HG03575 (cell line): ENCODE measurements at regions not wholly inside any gene's neighbourhood (a gene's known extent, or its start where the extent isn't known, plus 50 kb on each side); places are given as distances from the start of the nearest gene placed in this dataset.

Experiments
- ATAC-seq: cut with Tn5 transposase; IDR thresholded peaks from one replicate; pipeline ENCODE4 v1.9.1; 2021; ENCODE audit not compliant: unreplicated experiment, insufficient number of reproducible peaks, low FRiP score; ENCODE audit errors: extremely low read depth

GRCh38 chr10:121084675-121085070 lies 233.5 kb downstream of the WDR11 start:
- no peak for ATAC-seq

DNA sequence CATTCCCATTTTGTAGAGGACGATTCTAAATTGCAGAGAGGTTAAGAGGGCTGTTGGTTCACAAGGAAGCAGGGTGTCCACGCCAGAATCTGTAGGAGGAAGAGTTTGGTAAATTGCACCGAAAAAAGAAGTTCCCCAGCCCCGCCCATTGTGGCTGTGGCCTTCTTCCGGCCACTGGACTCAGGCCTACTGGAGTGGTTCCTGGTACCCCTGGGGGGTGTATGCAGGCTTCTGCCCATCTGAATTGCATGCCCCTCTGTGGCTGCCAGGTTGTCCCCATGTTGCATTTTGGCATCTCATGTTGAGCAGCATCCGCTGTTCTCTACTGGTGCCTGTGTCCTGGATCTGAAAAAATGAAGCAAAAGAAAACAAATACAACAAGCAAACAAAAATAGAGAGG lies 234.2 kb downstream of the WDR11 start:
- no peak for ATAC-seq

- no peak for ATAC-seq
Observed at GRCh38 chr10:121087129-121087528, 236.0 kb downstream of the WDR11 start.

DNA sequence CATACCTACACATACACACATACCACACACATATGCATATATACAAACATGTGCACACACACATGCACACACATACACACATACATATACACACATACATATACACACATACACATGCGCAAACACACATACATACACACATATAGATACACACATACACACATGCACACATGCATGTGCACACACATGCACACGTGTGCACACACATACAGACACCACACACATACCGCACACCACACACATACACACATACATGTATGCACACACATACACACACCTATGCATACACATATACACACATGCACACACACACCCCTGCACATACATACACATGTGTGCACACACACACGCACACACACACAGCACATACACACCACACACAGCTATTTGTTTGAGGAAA lies 236.5 kb downstream of the WDR11 start:
- ATAC-seq = no peak

- no peak for ATAC-seq
Observed at GRCh38 chr10:121088524-121088923, 237.4 kb downstream of the WDR11 start.

- no peak for ATAC-seq
Observed at GRCh38 chr10:121089434-121089833, 238.3 kb downstream of the WDR11 start.

DNA sequence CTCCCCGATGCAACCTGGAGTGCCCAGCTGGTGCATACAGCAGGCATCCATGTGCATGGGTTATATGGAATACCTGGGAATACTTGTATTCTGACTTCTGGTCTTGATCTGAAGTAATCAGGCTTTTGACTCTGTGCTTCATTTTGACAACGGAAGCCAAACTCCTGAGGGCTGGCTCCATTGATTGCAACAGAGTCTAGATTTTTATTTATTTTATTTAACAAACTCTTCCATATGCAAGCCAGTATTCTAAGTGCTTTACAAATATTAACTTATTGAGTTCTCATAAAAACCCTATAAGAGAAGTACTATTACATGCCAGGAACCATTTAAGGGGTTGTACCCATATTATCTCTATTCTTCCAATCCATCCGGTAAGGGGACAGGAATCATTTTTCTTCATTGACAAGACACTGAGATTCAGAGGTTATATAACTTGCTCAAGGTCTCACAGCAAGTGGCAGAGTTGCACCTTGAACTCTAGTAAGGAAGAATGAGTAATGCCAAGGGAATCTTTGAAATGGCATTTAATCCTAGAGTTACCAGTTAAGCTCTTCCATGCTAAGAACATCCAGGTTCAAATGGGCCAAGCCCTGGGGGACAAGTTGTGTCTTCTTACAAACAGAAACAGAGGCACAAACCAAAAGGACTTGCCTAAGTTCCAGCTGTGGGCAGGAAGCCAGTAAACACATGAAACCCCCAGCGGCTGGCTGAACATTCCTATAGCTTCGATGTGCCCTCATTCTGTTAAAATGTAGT lies 241.0 kb downstream of the WDR11 start:
- no peak for ATAC-seq

DNA sequence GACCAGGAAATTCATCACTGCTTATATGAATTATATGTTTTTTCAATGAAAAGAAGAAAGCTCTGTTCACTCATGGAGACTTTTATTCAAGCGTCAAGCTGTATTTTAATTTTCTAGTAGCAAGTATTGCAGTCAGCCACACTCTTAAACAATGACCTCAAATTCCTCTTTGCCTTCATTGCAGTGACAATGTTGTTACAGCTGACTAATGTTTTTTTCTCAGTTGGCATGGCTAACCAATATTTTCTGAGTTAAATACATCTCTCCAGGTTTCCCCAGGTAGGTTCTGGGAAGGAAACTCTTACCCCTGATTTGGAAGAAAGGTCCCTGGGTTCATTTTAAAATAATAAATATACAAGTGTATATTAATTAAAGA lies 241.5 kb downstream of the WDR11 start:
- no peak for ATAC-seq

DNA sequence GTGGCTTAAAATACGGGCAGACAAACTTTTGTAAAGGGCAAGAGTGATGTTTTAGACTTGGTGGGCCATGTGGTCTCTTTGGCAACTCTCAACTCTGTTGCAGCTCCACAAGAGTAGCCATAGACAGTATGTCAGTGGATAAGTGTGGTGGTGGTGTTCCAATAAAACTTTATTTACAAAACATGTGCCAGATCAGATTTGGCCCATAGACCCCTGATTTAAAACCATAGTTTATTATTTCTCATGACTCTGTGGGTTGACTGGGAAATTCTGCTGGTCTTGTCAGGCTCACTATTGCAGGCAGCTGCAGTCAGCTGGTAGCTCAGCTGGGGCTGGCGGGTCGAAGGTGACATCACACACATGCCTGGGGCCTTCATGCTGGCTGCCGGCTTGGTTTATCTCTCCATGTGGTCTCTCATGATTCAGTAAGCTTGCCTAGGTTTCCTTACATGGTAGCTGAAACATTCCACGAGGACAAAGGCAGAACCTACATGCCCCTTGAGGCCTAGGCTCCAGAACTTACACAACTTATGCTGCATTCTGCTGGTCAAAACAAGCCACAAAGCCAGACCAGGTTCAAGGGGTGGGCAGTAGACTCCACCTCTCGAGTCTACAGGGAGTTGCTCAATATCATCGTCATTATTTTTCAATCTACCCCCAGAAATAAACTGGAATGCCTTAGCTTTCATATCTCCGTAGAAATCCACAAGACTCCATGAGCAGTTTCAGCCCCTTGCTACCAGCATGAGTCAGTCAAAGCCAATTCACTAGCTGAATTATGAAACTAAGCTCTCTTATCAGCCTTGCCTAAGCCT lies 245.7 kb downstream of the WDR11 start:
- no peak for ATAC-seq

DNA sequence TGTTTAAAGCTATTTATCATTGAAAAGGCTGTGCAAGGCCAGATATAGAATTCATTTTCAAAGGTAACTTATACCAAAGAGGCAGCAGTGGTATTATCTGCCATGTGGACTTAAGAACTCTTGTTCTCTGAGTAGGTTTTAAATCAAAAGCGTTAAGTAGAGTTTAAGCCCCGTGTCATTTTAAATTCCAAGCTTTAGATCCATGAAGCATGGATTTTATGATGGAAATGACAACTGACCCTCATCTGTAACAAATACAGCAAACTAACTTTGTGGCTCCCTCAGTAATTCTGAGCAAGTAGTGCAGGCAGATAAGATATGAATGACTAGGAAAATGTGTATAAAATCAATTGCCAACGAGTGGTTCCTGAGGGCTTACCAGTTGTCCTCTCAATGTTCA lies 247.0 kb downstream of the WDR11 start:
- ATAC-seq = no peak

GRCh38 chr10:121098751-121099150 lies 247.6 kb downstream of the WDR11 start:
- no peak for ATAC-seq

DNA sequence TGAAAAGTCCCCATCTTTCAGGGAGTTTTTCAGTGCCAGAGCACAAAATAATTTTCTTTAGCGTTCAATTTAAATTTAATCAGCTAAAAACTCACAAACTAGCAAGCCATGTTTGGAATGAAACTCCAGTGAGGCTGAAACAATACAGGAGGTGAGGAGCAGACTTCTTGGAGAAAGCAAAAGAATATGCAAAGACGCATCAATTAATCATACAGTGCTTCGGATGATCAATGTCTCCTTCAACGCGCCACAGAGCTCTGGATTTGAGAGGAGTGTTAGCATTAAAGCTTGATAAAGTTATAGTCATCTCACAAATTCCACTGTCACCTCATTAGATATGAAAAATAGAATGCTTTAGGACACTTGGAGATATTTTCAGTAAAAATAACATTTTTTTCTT lies 248.0 kb downstream of the WDR11 start:
- ATAC-seq = no peak

DNA sequence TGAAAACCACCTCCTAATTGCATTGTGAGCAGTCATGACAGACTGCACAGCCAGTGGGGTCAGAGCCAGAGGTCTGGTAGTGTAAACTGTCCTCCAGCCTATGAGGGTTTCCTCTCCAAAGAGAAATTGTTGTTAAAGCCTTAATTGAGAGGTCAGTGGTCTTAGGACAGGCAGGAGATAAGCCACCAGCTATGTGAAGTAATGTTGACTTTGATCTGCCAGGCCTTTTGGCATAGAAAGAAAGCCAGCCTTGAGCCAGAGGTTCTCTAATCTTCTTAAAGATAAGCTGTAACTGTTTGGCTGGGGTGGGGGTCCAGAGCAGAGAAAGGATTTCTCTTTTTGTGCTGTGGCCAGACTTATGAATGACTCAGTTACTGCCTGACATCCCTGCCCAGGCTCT lies 248.4 kb downstream of the WDR11 start:
- no peak for ATAC-seq

- ATAC-seq = no peak
Observed at GRCh38 chr10:121101561-121101960, 250.4 kb downstream of the WDR11 start.

- no peak for ATAC-seq
Observed at GRCh38 chr10:121102706-121103105, 251.5 kb downstream of the WDR11 start.

GRCh38 chr10:121104476-121105111 lies 253.4 kb downstream of the WDR11 start:
- ATAC-seq = no peak

- no peak for ATAC-seq
Observed at GRCh38 chr10:121106611-121107010, 255.4 kb downstream of the WDR11 start.

DNA sequence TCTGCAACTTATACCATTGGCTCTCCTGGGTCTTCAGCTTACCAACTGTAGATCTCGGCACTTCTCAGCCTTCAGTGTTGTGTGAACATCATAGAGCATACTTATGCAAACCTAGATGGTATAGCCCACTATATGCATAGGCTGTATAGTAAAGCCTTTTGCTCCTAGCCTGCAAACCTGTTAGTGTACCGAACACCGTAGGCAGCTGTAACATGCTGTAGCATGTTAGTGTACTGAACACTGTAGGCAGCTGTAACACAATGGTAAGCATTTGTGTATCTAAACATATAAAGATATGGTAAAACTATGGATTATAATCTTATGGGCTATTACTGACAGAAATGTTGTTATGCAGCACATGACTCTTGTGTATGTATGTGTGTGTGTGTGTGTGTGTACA lies 256.9 kb downstream of the WDR11 start:
- no peak for ATAC-seq

DNA sequence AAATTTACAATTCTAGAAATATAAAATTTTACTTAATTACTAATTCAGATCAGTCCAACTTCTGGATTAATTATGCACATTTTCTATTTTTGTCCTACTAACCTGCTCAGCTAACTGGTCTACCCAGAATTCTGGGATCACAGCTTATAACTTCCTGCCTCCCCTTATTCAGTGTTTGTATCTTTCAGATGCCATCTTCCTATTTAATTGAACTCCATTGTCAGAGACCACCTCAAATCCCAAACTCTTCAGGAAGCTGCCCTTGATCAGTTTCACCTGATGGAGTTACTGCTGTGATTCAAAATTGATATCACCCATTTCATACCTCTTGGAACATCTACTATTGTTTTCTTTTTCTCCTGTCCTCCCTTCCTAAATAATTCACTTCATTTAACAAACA lies 259.2 kb downstream of the WDR11 start:
- ATAC-seq = no peak

- no peak for ATAC-seq
Observed at GRCh38 chr10:121112136-121112535, 261.0 kb downstream of the WDR11 start.
